ENCODE measurements at regions not wholly inside any gene's neighbourhood (a gene's known extent, or its start where the extent isn't known, plus 50 kb on each side); places are given as distances from the start of the nearest gene placed in this dataset.

GRCh38 chr18:7317804-7318231, 86.9 kb downstream of the LRRC30 start:
- 75 to 88% methylated on average over 6 of the region's 6 CpGs for WGBS, 2 donors
- Histone ChIP-seq H3K27ac (no peak overlapping the region), H3K36me3 (no peaks in the 10 kb centered on the region), H3K27me3 (no peaks in the 10 kb centered on the region), H3K9me3 (peaks cover 0 to 5% (median under 1%) of the 10 kb centered on the region in 4 donors), H3K4me3 (no peak overlapping the region), H3K4me1 (no peaks in the 10 kb centered on the region)
- no peak for DNase-seq
- TF ChIP-seq CTCF (IDR thresholded peaks at IDR 0.05) (no peak), POLR2AphosphoS5 (IDR thresholded peaks at IDR 0.05) (no peak), POLR2A (IDR thresholded peaks at IDR 0.05) (no peak), EP300 (IDR thresholded peaks at IDR 0.05) (no peak)
- intact Hi-C loops (cut with DNase I): no loop called here

- DNase-seq: no peak
- Histone ChIP-seq H3K9me3 (no peaks in the 10 kb centered on the region), H3K4me3 (no peak overlapping the region), H3K27ac (no peak overlapping the region), H3K36me3 (no peaks in the 10 kb centered on the region), H3K4me1 (no peaks in the 10 kb centered on the region), H3K27me3 (no peaks in the 10 kb centered on the region)
- intact Hi-C loops (cut with DNase I): no loop called here
- TF ChIP-seq POLR2AphosphoS5 (IDR thresholded peaks at IDR 0.05): no peak
- TF ChIP-seq POLR2A (IDR thresholded peaks at IDR 0.05): no peak
- TF ChIP-seq EP300 (IDR thresholded peaks at IDR 0.05): no peak
- no peak for TF ChIP-seq CTCF (IDR thresholded peaks at IDR 0.05)
- WGBS, 2 donors: 64 to 79% methylated on average over 10 of the region's 10 CpGs
Observed at GRCh38 chr18:7319161-7319560, 88.3 kb downstream of the LRRC30 start.

- DNase-seq: no peak
- Histone ChIP-seq H3K4me1 (no peaks in the 10 kb centered on the region), H3K27me3 (no peaks in the 10 kb centered on the region), H3K9me3 (no peaks in the 10 kb centered on the region), H3K36me3 (no peaks in the 10 kb centered on the region), H3K4me3 (no peak overlapping the region), H3K27ac (no peak overlapping the region)
- TF ChIP-seq POLR2AphosphoS5 (IDR thresholded peaks at IDR 0.05) (no peak), CTCF (IDR thresholded peaks at IDR 0.05) (no peak), POLR2A (IDR thresholded peaks at IDR 0.05) (no peak), EP300 (IDR thresholded peaks at IDR 0.05) (no peak)
- intact Hi-C loops (cut with DNase I): no loop called here
Observed at GRCh38 chr18:7321831-7322230, 90.9 kb downstream of the LRRC30 start.

GRCh38 chr18:7322817-7323485, 92.1 kb downstream of the LRRC30 start:
- no peak for DNase-seq
- Histone ChIP-seq H3K27me3 (no peaks in the 10 kb centered on the region), H3K27ac (no peak overlapping the region), H3K4me3 (no peak overlapping the region), H3K36me3 (no peaks in the 10 kb centered on the region), H3K4me1 (no peaks in the 10 kb centered on the region), H3K9me3 (no peaks in the 10 kb centered on the region)
- WGBS, 2 donors: 40 to 46% methylated on average over 8 of the region's 8 CpGs
- TF ChIP-seq EP300 (IDR thresholded peaks at IDR 0.05) (no peak), CTCF (IDR thresholded peaks at IDR 0.05) (no peak), POLR2A (IDR thresholded peaks at IDR 0.05) (no peak), POLR2AphosphoS5 (IDR thresholded peaks at IDR 0.05) (no peak)
- intact Hi-C loops (cut with DNase I): no loop called here

- WGBS, 2 donors: 71 to 76% methylated on average over 5 of the region's 5 CpGs
- Histone ChIP-seq H3K4me1 (no peaks in the 10 kb centered on the region), H3K27ac (no peak overlapping the region), H3K4me3 (no peak overlapping the region), H3K27me3 (no peaks in the 10 kb centered on the region), H3K9me3 (no peaks in the 10 kb centered on the region), H3K36me3 (no peaks in the 10 kb centered on the region)
- no peak for DNase-seq
- intact Hi-C loops (cut with DNase I): no loop called here
- TF ChIP-seq CTCF (IDR thresholded peaks at IDR 0.05) (no peak), EP300 (IDR thresholded peaks at IDR 0.05) (no peak), POLR2A (IDR thresholded peaks at IDR 0.05) (no peak), POLR2AphosphoS5 (IDR thresholded peaks at IDR 0.05) (no peak)
Observed at GRCh38 chr18:7325126-7325430, 94.2 kb downstream of the LRRC30 start.

All from sigmoid colon (tissue), 6 donors.